Endothelial cell of umbilical vein (primary cell): ENCODE measurements at regions not wholly inside any gene's neighbourhood (a gene's known extent, or its start where the extent isn't known, plus 50 kb on each side); places are given as distances from the start of the nearest gene placed in this dataset.

Source experiments
- BruUV-seq: library from RNA; stranded (reverse); fragments of 400-500 nt; replicated peaks from 2 replicates; lab custom pipeline; 2021; lab: Mats Ljungman, UMichigan
- CTCF ChIA-PET: fragments of 300-600, 350-600 bp; sonication (Branson Sonifier 250); formaldehyde crosslinking; loops from one replicate; lab custom pipeline; 2021; ENCODE audit warnings: antibody characterized with exemption, inconsistent platforms; lab: Charles Lee
- POLR2A ChIA-PET: fragments of 300-600, 350-600 bp; sonication (Branson Sonifier 250); formaldehyde crosslinking; loops from one replicate; lab custom pipeline; 2021; ENCODE audit warnings: antibody characterized with exemption, inconsistent platforms; lab: Charles Lee
- DNase-seq: peaks from one replicate; pipeline ENCODE4 v3.0.0-alpha.2; 2011; ENCODE audit warnings: low read depth, low spot score
- FAIRE-seq: peaks from 2 replicates; lab custom pipeline; 2011; peaks lifted over from hg19 to GRCh38; lab: Jason Lieb, UNC
- H2AFZ ChIP-seq: 2 replicates; pipeline ENCODE4 v1.6.0; 2012; ENCODE audit warnings: low read depth, low read length, control low read depth, inconsistent platforms
- H3K27ac ChIP-seq: 2 replicates; pipeline ENCODE4 v1.5.1; 2011; ENCODE audit warnings: low read depth, mild to moderate bottlenecking, control low read depth, low read length, moderate library complexity; ENCODE audit not compliant: insufficient read depth
- H3K27me3 ChIP-seq, 2 experiments: 2 replicates each; pipeline versions ENCODE4 v1.6.0 to v1.6.1; 2011; ENCODE audit warnings: low read length in 2 of 2, mixed read lengths in 1 of 2; ENCODE audit not compliant: control insufficient read depth in 2 of 2, insufficient read depth in 2 of 2
- H3K36me3 ChIP-seq, 2 experiments: 2 replicates in 1 of 2; 3 replicates in 1 of 2; pipeline ENCODE4 v1.5.1; 2011; ENCODE audit warnings: low read length in 2 of 2, mild to moderate bottlenecking in 1 of 2, moderate library complexity in 1 of 2; ENCODE audit not compliant: control insufficient read depth in 2 of 2, insufficient read depth in 2 of 2; ENCODE audit errors: extremely low read depth in 1 of 2
- H3K4me1 ChIP-seq: 3 replicates; pipeline ENCODE4 v1.5.1; 2011; ENCODE audit warnings: mild to moderate bottlenecking, low read length; ENCODE audit not compliant: control insufficient read depth, insufficient read depth; ENCODE audit errors: extremely low read depth
- H3K4me2 ChIP-seq: 2 replicates; pipeline ENCODE4 v1.6.1; 2011; ENCODE audit warnings: low read length, control low read depth, mixed read lengths; ENCODE audit not compliant: insufficient read depth
- H3K4me3 ChIP-seq, 3 experiments: fragments of 200-600 bp in 1 of 3; sonication (generic), shearing (Covaris generic) in 1 of 3; replicated peaks in 1 of 3; 2 replicates each; pipeline ENCODE4 v1.5.1; 2011 to 2016; ENCODE audit warnings: control low read depth in 3 of 3, low read length in 3 of 3, mild to moderate bottlenecking in 2 of 3, inconsistent platforms in 1 of 3, low read depth in 1 of 3, moderate library complexity in 1 of 3; ENCODE audit not compliant: insufficient read depth in 1 of 3
- H3K79me2 ChIP-seq: 2 replicates; pipeline ENCODE4 v1.6.0; 2012; ENCODE audit warnings: low read length, inconsistent platforms; ENCODE audit not compliant: control insufficient read depth, insufficient read depth
- H3K9ac ChIP-seq: replicated peaks from 2 replicates; pipeline ENCODE3; 2011; ENCODE audit warnings: low read length, control low read depth; ENCODE audit not compliant: insufficient read depth; ENCODE audit errors: extremely low read depth
- H3K9me1 ChIP-seq: replicated peaks from 3 replicates; pipeline ENCODE4 v1.6.0; 2011; ENCODE audit warnings: mild to moderate bottlenecking, low read length; ENCODE audit not compliant: control insufficient read depth, insufficient read depth; ENCODE audit errors: extremely low read depth
- H3K9me3 ChIP-seq: replicated peaks from 2 replicates; pipeline ENCODE4 v1.5.1; 2012; ENCODE audit warnings: low read length, inconsistent platforms; ENCODE audit not compliant: control insufficient read depth, insufficient read depth
- H4K20me1 ChIP-seq: replicated peaks from 2 replicates; pipeline ENCODE3; 2011; ENCODE audit warnings: mild to moderate bottlenecking, low read length; ENCODE audit not compliant: control insufficient read depth, insufficient read depth; ENCODE audit errors: extremely low read depth
- EZH2 ChIP-seq: IDR thresholded peaks from 2 replicates; pipeline ENCODE4 v1.6.1; 2012; ENCODE audit warnings: borderline replicate concordance, low read depth, mild to moderate bottlenecking, moderate library complexity, low read length, inconsistent platforms; ENCODE audit not compliant: severe bottlenecking
- FOS ChIP-seq: IDR thresholded peaks from 2 replicates; pipeline ENCODE4 v1.6.1; 2011; ENCODE audit warnings: mild to moderate bottlenecking, low read length, moderate library complexity, borderline replicate concordance; ENCODE audit not compliant: insufficient read depth
- GATA2 ChIP-seq: IDR thresholded peaks from 2 replicates; pipeline ENCODE4 v1.7.0; 2011; ENCODE audit warnings: low read depth, mild to moderate bottlenecking, moderate library complexity, mixed read lengths, low read length; ENCODE audit not compliant: insufficient read length, insufficient read depth
- JUN ChIP-seq: IDR thresholded peaks from 2 replicates; pipeline ENCODE4 v1.6.1; 2011; ENCODE audit warnings: borderline replicate concordance, low read depth; ENCODE audit not compliant: insufficient read length, insufficient read depth
- MYC ChIP-seq: IDR thresholded peaks from one replicate; pipeline ENCODE4 v1.6.1; 2011; ENCODE audit warnings: mild to moderate bottlenecking, low read depth, low read length
- POLR2A ChIP-seq: IDR thresholded peaks from 2 replicates; pipeline ENCODE4 v1.6.1; 2012; ENCODE audit warnings: low read depth, mild to moderate bottlenecking, control low read depth, low read length
- POLR2AphosphoS5 ChIP-seq: IDR thresholded peaks from 2 replicates; pipeline ENCODE4 v1.6.1; 2012; ENCODE audit warnings: low read depth, mild to moderate bottlenecking, control low read depth, low read length, moderate library complexity; ENCODE audit not compliant: insufficient read depth
- dilution Hi-C: fragments of 300-500 bp; cut with MboI; formaldehyde crosslinking; loops from one replicate; pipeline ENCODE4 v1.15.0; 2019; ENCODE audit warnings: low sequenced_read_pairs; ENCODE audit not compliant: extremely low pct_ligation_motif_present
- intact Hi-C: fragments of 100-400 bp; cut with micrococcal nuclease; formaldehyde crosslinking; loops from one replicate; pipeline ENCODE4 v1.10.0; 2022
- TF ChIP-seq, protein P1 (sequence below): IDR thresholded peaks from 2 replicates; pipeline ENCODE4 v1.6.1; 2011; ENCODE audit not compliant: insufficient read depth, insufficient read length
- TF ChIP-seq, protein P2 (sequence below), 2 donors: IDR thresholded peaks; 1 replicate in 1 of 2; 2 replicates in 1 of 2; pipeline ENCODE4 v1.5.1; 2011; ENCODE audit warnings: low read length in 2 of 2, mild to moderate bottlenecking in 2 of 2, moderate library complexity in 2 of 2, control low read depth in 1 of 2, inconsistent platforms in 1 of 2, low read depth in 1 of 2; ENCODE audit not compliant: insufficient read depth in 1 of 2; ENCODE audit errors: extremely low read depth in 1 of 2

DNA sequence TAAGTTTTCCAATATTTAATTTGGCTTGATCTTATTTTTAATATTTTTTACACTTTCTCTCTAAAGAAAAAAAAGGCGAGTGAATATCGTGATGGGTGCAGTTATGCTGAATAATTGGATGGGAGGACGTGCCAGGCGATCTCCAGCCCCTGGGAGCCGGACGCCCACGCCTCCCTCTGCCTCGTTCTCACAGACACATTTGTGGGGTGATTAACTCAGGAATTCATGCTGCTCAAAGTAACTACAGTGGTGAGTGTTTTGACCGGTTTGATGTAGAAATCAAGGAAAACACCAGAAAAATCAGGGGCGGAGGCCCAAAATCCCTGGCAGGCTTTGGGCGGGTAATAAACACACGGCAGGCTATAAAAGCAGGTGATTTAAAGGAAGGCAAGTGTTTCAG is 736.8 kb upstream of the SALL3 start:
- no TSS peak for BruUV-seq
- dilution Hi-C loops, result no loop called here
- intact Hi-C loops, result no loop called here

DNA sequence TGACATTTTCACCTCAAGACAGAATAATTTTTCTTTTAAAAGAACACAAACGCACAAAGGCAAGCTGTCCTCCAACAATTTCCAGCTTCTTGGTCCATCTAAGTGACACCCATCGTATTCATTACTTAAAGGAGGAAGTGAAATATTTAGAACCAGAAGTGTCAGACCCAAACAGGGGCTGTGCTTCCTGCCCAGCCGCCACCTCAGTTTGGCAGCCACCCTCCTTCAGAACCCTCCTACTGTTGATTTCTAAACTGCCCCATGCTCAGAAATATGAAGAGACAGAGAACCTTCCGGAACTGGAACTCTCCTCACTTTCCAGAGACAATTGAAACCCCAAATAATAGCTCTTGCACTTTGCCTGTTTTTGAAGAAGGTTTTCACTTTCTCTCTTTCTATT is 734.8 kb upstream of the SALL3 start:
- no peak for FAIRE-seq
- H3K4me3 ChIP-seq, result no peak overlapping the region
- H3K4me2 ChIP-seq, result no peak overlapping the region
- H3K36me3 ChIP-seq, result no peaks in the 10 kb centered on the region
- BruUV-seq, result no TSS peak
- no peak overlapping the region for H3K27ac ChIP-seq
- H3K4me1 ChIP-seq, result no peaks in the 10 kb centered on the region
- no peaks in the 10 kb centered on the region for H3K9me1 ChIP-seq
- no peak overlapping the region for H2AFZ ChIP-seq
- dilution Hi-C loops (no loop called here), intact Hi-C loops (no loop called here)
- DNase-seq, result no peak
- TF ChIP-seq FOS (no peak), JUN (no peak), GATA2 (no peak), MYC (no peak), EZH2 (no peak), POLR2A (no peak), POLR2AphosphoS5 (no peak)
- TF ChIP-seq, protein P1, sequence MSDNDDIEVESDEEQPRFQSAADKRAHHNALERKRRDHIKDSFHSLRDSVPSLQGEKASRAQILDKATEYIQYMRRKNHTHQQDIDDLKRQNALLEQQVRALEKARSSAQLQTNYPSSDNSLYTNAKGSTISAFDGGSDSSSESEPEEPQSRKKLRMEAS, result no peak
- TF ChIP-seq, protein P2, sequence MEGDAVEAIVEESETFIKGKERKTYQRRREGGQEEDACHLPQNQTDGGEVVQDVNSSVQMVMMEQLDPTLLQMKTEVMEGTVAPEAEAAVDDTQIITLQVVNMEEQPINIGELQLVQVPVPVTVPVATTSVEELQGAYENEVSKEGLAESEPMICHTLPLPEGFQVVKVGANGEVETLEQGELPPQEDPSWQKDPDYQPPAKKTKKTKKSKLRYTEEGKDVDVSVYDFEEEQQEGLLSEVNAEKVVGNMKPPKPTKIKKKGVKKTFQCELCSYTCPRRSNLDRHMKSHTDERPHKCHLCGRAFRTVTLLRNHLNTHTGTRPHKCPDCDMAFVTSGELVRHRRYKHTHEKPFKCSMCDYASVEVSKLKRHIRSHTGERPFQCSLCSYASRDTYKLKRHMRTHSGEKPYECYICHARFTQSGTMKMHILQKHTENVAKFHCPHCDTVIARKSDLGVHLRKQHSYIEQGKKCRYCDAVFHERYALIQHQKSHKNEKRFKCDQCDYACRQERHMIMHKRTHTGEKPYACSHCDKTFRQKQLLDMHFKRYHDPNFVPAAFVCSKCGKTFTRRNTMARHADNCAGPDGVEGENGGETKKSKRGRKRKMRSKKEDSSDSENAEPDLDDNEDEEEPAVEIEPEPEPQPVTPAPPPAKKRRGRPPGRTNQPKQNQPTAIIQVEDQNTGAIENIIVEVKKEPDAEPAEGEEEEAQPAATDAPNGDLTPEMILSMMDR (IDR thresholded peaks at IDR 0.05; ENCODE audit: extremely low read depth in 1 of 2, insufficient read depth in 1 of 2, low read depth in 1 of 2, low read length in 2 of 2), result no peak
- no peak overlapping the region for H3K9ac ChIP-seq
- no peaks in the 10 kb centered on the region for H4K20me1 ChIP-seq
- no peaks in the 10 kb centered on the region for H3K79me2 ChIP-seq
- no peaks in the 10 kb centered on the region for H3K27me3 ChIP-seq
- ChIA-PET CTCF (no interaction called here), POLR2A (no interaction called here)
- peaks cover 6% of the 10 kb centered on the region for H3K9me3 ChIP-seq

More for the DNA sequence above, 736.8 kb upstream of the SALL3 start:
- DNase-seq (no peak), FAIRE-seq (no peak)
- Histone ChIP-seq H3K4me3 (no peak overlapping the region), H4K20me1 (no peaks in the 10 kb centered on the region), H3K9me3 (peaks cover 10% of the 10 kb centered on the region), H3K4me2 (no peak overlapping the region), H3K27me3 (no peaks in the 10 kb centered on the region), H3K27ac (no peak overlapping the region), H3K79me2 (no peaks in the 10 kb centered on the region), H3K9me1 (no peaks in the 10 kb centered on the region), H2AFZ (no peak overlapping the region), H3K9ac (no peak overlapping the region), H3K36me3 (no peaks in the 10 kb centered on the region), H3K4me1 (no peaks in the 10 kb centered on the region)
- ChIA-PET POLR2A (no interaction called here), CTCF (interaction anchor here (1.0 kb wide), 1 partner anchor 45 kb away, joined by 3 read pairs; no protein-coding TSS in a partner anchor)
- TF ChIP-seq EZH2, result no peak
